AG09309 (cell line): ENCODE measurements at regions not wholly inside any gene's neighbourhood (a gene's known extent, or its start where the extent isn't known, plus 50 kb on each side); places are given as distances from the start of the nearest gene placed in this dataset.
"Not testable (repeated sequence)": the region's sequence is repeated elsewhere in the genome, so short reads cannot be mapped to it uniquely, and the experiment has no call there.

Experiments
- DNase-seq: peaks from one replicate; pipeline ENCODE4 v3.0.0-alpha.2; 2010; ENCODE audit warnings: low read depth
- H3K4me3 ChIP-seq: 2 replicates; pipeline ENCODE4 v1.5.1; 2011; ENCODE audit warnings: mild to moderate bottlenecking, low read depth, low read length, moderate library complexity; ENCODE audit not compliant: control insufficient read depth
- TF ChIP-seq, protein P1 (sequence below): IDR thresholded peaks from 2 replicates; pipeline ENCODE4 v1.5.1; 2011; ENCODE audit warnings: mild to moderate bottlenecking, low read depth, low read length, inconsistent platforms; ENCODE audit not compliant: insufficient read depth, control insufficient read depth; ENCODE audit errors: missing control alignments

DNA sequence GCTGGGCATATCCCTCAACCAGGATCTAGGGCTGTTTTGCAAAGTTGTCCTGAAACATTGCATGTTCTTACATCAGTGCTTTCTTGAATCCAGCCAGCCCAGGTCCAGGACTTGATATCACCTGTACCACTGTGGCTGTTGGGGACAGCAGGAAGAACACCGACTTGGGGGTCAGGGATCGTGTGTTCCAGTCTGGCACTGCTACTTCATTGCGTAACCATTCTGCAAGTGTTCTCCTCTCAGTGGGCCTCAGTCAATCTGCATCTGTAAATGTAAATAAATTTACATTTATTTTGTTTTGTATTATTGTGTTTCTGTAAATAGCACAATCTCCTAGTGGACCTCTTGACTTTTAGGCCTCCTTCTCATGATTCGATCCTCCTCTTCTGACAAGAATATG lies 167.3 kb downstream of the SUDS3 start:
- TF ChIP-seq, protein P1, sequence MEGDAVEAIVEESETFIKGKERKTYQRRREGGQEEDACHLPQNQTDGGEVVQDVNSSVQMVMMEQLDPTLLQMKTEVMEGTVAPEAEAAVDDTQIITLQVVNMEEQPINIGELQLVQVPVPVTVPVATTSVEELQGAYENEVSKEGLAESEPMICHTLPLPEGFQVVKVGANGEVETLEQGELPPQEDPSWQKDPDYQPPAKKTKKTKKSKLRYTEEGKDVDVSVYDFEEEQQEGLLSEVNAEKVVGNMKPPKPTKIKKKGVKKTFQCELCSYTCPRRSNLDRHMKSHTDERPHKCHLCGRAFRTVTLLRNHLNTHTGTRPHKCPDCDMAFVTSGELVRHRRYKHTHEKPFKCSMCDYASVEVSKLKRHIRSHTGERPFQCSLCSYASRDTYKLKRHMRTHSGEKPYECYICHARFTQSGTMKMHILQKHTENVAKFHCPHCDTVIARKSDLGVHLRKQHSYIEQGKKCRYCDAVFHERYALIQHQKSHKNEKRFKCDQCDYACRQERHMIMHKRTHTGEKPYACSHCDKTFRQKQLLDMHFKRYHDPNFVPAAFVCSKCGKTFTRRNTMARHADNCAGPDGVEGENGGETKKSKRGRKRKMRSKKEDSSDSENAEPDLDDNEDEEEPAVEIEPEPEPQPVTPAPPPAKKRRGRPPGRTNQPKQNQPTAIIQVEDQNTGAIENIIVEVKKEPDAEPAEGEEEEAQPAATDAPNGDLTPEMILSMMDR: no peak
- DNase-seq: no peak

DNA sequence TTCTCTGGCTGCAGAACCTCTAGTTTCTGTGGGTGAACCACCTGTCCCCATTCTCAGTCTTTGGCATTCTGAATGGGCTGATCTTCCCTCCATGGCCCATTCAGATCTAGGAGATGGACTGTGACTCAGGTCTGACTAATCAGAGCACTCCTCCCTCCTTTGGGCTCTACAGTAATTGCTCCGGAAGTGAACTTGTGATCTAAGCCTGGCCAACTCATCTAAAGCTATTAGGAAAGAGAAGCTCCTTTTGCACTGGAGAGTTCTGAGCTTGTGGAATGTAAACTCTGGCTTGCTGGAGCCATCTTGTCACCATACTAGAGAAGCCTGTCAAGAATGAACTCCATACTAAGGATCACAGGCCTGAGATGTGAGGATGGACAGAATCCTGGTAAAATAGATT lies 168.2 kb downstream of the SUDS3 start:
- no peak for DNase-seq
- TF ChIP-seq, protein P1: no peak
- H3K4me3 ChIP-seq: no peak overlapping the region

More for the DNA sequence above, 167.3 kb downstream of the SUDS3 start:
- no peak overlapping the region for H3K4me3 ChIP-seq

DNA sequence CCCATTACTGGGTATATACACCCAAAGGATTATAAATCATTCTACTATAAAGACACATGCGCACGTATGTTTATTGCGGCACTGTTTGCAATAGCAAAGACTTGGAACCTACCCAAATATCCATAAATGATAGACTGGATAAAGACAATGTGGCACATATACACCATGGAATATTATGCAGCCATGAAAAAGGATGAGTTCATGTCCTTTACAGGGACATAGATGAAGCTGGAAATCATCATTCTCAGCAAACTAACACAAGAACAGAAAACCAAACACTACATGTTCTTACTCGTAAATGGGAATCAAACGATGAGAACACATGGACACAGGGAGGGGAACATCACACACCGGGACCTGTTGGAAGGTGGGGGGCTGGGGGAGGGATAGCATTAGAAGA lies 171.3 kb downstream of the SUDS3 start:
- DNase-seq, H3K4me3 ChIP-seq: not testable (repeated sequence)

DNA sequence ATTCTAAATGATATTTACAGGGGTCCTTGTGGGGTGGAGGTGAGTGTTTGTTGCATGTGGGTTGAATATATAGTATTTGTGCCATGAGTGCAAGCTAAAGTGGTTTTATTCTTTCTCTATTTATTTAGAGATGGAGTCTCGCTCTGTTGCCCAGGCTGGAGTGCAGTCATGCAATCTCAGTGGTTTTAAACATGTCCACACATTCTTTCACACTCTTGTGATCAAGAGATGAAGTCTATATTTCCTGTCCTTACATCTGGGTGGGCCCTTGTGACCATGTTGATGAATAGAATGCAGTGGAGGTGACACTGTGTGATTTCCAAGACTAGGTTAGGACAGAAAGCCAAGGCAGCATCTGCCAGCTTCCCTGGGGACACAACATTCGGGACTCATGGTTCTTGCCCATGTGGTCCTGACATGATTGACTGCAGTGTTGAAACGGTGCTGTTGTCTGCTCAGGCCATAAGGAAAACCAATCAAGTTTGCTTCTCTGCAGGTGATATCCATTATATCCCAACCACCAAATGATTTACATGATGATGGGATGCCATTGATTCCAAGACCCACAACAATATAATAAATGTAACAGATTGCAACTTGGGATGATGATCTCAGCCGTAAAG lies 172.6 kb downstream of the SUDS3 start:
- DNase-seq: no peak
- no peak overlapping the region for H3K4me3 ChIP-seq
- TF ChIP-seq, protein P1: no peak

DNA sequence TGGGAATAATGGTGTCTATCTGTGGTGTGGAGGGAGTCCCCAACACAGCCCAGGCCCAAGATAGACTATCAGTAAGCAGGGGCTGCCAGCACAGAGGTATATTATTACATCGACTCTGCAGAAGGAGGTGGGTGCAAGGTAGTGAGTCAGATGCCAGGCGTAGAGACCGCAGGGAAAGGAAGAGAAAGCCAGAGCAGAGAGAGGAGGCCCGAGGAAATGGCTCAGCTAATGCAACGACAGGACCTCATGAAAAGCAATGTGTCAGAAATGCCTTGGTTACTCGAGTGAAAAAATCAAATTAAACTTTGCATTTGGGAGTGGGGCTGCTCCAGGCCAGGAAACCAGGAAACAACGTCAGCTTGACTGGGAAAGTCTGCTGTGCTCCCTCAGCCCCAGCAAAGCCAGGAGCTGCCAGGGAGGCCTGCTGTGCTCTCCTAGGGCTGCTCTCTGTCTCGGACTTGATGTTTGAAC lies 173.2 kb downstream of the SUDS3 start:
- TF ChIP-seq, protein P1: no peak

DNA sequence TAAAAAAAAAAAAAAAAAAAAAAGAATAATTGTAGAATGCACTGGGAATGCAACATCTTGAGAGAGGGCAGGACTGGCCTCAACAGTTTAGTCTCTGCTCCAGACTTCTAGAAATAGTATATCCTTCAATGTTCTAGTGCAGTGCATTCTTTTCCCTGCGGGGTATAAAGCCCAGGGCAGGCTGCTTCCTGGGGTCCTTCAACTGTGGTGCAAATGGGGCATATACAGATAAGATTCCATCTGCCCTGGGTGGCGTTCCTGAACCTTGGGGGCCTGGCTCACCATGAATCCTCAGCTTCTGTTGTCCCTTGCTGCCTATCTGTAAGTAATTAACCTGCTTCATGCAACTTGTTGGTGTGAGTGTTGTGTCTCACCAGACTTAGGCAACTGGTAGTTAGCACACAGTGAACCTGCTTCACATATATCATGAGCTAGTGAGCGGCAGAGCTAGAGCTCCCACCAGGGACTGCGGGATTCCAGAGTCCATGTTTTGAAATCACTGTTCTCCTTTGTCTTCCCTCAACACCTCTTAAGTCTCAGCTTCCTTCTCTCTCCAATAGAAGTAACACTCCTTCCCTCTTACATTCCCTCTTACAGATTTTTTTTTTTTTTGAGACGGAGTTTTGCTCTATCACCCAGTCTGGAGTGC lies 177.6 kb downstream of the SUDS3 start:
- TF ChIP-seq, protein P1: no peak
- no peak overlapping the region for H3K4me3 ChIP-seq
- DNase-seq: no peak

More for the DNA sequence above, 173.2 kb downstream of the SUDS3 start:
- H3K4me3 ChIP-seq: no peak overlapping the region
- no peak for DNase-seq

DNA sequence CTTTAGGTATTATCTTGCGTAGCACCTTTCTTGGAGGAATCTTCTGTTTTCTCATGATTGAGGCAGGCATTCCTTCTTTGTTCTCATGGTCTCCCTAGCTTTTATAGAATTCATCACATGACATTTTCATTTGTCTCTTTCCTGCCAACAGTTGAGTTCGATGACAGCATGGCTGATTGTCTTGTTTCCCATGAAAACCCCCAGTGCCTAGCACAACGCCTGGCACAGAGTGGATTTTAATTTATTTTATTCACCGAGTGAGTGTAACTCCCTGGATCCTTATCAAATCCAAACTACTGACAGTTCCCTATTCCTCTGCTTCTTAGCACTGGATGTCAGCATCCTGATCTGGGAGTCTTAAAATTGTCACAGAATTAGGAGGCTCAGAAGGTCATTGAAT lies 182.6 kb downstream of the SUDS3 start:
- H3K4me3 ChIP-seq: no peak overlapping the region
- no peak for DNase-seq
- TF ChIP-seq, protein P1: no peak
